GM06990 (cell line): ENCODE measurements at regions not wholly inside any gene's neighbourhood (a gene's known extent, or its start where the extent isn't known, plus 50 kb on each side); places are given as distances from the start of the nearest gene placed in this dataset.

Experiments used
- DNase-seq: peaks from one replicate; pipeline ENCODE4 v3.0.0-alpha.2; 2011; ENCODE audit not compliant: insufficient read length; ENCODE audit errors: extremely low read depth
- H3K27me3 ChIP-seq: replicated peaks from 2 replicates; pipeline ENCODE4 v1.6.0; 2011; ENCODE audit warnings: low read length; ENCODE audit not compliant: control insufficient read depth, insufficient read depth
- H3K36me3 ChIP-seq: 2 replicates; pipeline ENCODE4 v1.5.1; 2011; ENCODE audit warnings: low read length; ENCODE audit not compliant: control insufficient read depth, insufficient read depth
- H3K4me3 ChIP-seq: replicated peaks from 2 replicates; pipeline ENCODE4 v1.5.1; 2011; ENCODE audit warnings: low read depth, mild to moderate bottlenecking, control low read depth, low read length
- CTCF ChIP-seq: IDR thresholded peaks from 2 replicates; pipeline ENCODE4 v1.5.1; 2011; ENCODE audit warnings: low read length, control low read depth, mild to moderate bottlenecking, inconsistent platforms; ENCODE audit not compliant: insufficient read depth, poor library complexity, severe bottlenecking

GRCh38 chr5:6886866-6887265 lies 173.6 kb downstream of the TENT4A start:
- Histone ChIP-seq H3K4me3 (no peak overlapping the region), H3K27me3 (no peaks in the 10 kb centered on the region), H3K36me3 (no peaks in the 10 kb centered on the region)
- no peak for TF ChIP-seq CTCF
- DNase-seq: peak; percentile 8

GRCh38 chr5:6889030-6889429 lies 175.8 kb downstream of the TENT4A start:
- Histone ChIP-seq H3K36me3 (no peaks in the 10 kb centered on the region), H3K27me3 (0 out of 2 replicates have a peak, but pooled peaks cover 2% of the 10 kb centered on the region), H3K4me3 (no peak overlapping the region)
- TF ChIP-seq CTCF: no peak
- DNase-seq: no peak

- no peak for TF ChIP-seq CTCF
- Histone ChIP-seq H3K4me3 (no peak overlapping the region), H3K36me3 (no peaks in the 10 kb centered on the region), H3K27me3 (no peaks in the 10 kb centered on the region)
- no peak for DNase-seq
Observed at GRCh38 chr5:6899221-6899620, 186.0 kb downstream of the TENT4A start.

GRCh38 chr5:6900247-6901227 lies 187.3 kb downstream of the TENT4A start:
- DNase-seq: no peak
- Histone ChIP-seq H3K4me3 (no peak overlapping the region), H3K27me3 (no peaks in the 10 kb centered on the region), H3K36me3 (no peaks in the 10 kb centered on the region)
- TF ChIP-seq CTCF: no peak

- no peak for TF ChIP-seq CTCF
- DNase-seq: no peak
- H3K36me3 ChIP-seq: no peaks in the 10 kb centered on the region
- no peak overlapping the region for H3K4me3 ChIP-seq
- H3K27me3 ChIP-seq: no peaks in the 10 kb centered on the region
Observed at GRCh38 chr5:6902094-6902493, 188.9 kb downstream of the TENT4A start.
